Urinary bladder (tissue), 3 donors: ENCODE measurements at regions not wholly inside any gene's neighbourhood (a gene's known extent, or its start where the extent isn't known, plus 50 kb on each side); places are given as distances from the start of the nearest gene placed in this dataset.
"Not testable (repeated sequence)": the region's sequence is repeated elsewhere in the genome, so short reads cannot be mapped to it uniquely, and the experiment has no call there.

ENCODE experiments used
- DNase-seq: peaks from one replicate; pipeline ENCODE4 v3.0.0-alpha.2; 2015; ENCODE audit errors: extremely low spot score
- H3K27ac ChIP-seq: one replicate; pipeline ENCODE4 v1.5.1; 2013; ENCODE audit warnings: low read depth, mild to moderate bottlenecking, moderate library complexity
- H3K36me3 ChIP-seq: one replicate; pipeline ENCODE4 v1.6.1; 2013; ENCODE audit warnings: mild to moderate bottlenecking, moderate library complexity; ENCODE audit not compliant: insufficient read depth
- H3K4me1 ChIP-seq: one replicate; pipeline ENCODE4 v1.6.1; 2013; ENCODE audit warnings: mild to moderate bottlenecking, moderate library complexity; ENCODE audit not compliant: insufficient read depth
- H3K4me3 ChIP-seq: one replicate; pipeline ENCODE4 v1.5.1; 2013; ENCODE audit warnings: low read depth, low read length
- WGBS: extraction: QIAGEN DNeasy Blood & Tissue Kit; methylation state at CpG from one replicate; pipeline ENCODE4 v1.1.7; 2013; 5-methylcytosine and 5-hydroxymethylcytosine counted together
- donor health status: healthy with polysubstance abuse.
- donor health status: healthy.

DNA sequence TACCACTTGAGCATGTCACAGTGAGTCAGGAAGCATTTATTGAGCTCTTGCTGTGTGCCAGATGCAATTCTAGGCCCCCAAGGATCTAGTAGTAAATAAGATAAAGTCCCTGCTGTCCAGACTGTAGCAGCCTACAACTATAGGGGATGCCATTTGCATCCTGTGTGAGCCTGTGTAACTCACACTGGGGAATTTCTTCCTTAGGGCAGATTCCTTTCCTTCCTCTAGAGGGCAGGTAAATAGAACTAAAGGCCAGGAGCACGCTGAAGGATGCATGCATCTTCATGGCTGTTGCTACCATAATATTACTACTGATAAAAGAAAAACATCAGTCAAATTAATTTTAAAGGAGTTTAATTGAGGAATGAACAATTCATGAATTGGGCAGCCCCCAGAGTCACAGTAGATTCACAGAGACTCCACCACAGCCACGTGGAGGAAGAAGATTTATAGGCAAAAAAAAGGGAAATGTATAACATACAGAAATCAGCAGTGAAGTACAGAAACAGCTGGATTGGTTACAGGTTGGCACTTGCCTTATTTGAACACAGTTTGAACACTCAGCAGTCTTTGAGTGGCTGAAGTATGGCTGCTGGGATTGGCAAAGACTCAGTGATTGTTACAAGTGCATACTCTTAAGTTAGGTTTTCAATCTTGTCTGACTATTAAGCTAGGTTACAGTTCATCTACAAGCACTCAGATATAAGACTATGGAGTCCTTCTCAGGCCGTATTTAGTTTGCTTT lies 98.9 kb downstream of the ACTL7B start:
- Histone ChIP-seq H3K4me3 (no peak overlapping the region), H3K27ac (no peak overlapping the region), H3K36me3 (no peaks in the 10 kb centered on the region), H3K4me1 (no peaks in the 10 kb centered on the region)
- 55% methylated on average over 3 of the region's 3 CpGs for WGBS
- no peak for DNase-seq

DNA sequence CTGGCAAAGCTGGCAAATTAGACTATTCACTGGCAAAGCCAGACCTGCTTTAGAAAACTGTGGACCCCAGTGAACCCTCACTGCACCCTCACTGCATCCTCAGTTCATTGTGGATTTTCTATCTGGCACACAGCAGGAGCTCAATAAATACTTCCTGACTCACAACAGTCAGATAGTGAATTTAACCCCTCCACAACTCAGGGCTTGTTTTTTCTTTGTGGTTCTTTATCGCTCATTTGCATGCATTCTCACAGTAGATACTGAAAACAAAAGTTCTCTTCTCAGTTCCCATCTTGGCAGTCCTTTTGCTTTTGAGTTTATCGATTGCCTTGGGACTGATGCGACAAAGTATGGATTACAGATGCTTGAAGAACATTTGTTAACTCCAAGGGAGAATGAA lies 99.8 kb downstream of the ACTL7B start:
- no peak overlapping the region for H3K27ac ChIP-seq
- no peaks in the 10 kb centered on the region for H3K4me1 ChIP-seq
- H3K36me3 ChIP-seq, result no peaks in the 10 kb centered on the region
- no peak overlapping the region for H3K4me3 ChIP-seq
- 81% methylated on average over 3 of the region's 3 CpGs for WGBS
- DNase-seq, result no peak

DNA sequence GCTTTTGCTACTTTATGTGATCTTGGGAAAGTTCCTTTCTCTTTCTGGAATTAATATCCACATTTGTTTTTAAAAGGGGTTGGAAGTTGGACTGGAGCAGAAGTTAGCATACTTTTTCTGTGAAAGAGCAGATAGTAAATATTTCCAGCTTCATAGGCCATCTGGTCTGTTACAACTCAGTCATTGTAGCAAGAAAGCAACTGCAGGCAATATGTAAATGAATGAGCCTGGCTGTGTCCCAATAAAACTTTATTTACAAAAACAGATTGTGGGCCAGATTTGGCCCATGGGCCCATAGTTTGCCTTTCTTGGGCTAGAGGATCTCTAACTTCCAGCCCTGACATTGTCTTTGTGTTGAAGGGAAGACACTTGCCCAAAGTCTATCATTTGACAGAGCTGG lies 104.4 kb downstream of the ACTL7B start:
- H3K36me3 ChIP-seq, result no peaks in the 10 kb centered on the region
- no peak overlapping the region for H3K27ac ChIP-seq
- DNase-seq, result no peak

DNA sequence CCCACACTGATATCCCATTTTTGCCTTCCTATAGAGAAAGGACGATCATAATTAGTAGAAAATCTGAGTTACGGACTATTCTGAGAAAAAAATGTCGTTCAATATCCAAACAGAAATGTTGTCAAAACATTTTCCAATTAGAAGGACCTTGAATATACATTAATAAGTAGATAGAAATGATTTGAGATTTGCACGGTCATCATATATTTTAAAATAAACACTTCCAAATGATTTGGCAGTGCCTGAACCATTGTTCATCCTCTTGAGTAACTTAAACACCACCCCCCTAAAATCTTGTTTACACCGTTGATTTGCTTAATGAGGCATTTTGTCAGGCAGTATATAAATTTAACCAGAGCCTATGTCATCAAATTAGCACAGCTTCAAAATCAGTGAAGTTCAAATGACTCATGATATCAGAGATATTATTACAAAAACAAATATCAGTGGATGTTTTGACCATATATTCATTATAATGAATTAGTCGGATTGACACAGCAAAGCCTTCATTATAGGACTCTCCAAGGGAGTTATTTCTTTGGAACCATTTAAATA lies 105.0 kb downstream of the ACTL7B start:
- WGBS, result 77% methylated on average over 6 of the region's 6 CpGs
- Histone ChIP-seq H3K4me1 (no peaks in the 10 kb centered on the region), H3K27ac (no peak overlapping the region), H3K36me3 (no peaks in the 10 kb centered on the region), H3K4me3 (no peak overlapping the region)
- no peak for DNase-seq

More for the DNA sequence above, 104.4 kb downstream of the ACTL7B start:
- Histone ChIP-seq H3K4me1 (no peaks in the 10 kb centered on the region), H3K4me3 (no peak overlapping the region)

DNA sequence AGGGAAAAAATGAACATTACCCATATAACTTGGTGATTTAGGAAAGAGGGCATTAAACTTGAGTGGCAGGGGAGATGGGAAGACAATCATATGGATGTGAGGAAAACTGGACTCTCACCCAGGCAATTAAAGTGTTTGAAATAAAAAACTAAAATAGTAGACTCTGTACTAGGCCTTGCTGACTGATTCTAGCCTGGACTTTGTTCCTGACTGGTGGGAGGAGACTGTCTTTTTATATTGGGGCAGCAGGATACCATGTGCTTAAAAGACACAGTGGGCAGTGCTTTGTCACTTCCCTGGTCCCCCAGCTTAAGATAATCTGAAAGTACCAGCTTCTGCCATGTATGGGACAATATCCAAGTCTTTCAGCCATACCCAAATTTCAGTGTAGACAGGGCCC lies 107.0 kb downstream of the ACTL7B start:
- H3K27ac ChIP-seq, result no peak overlapping the region

DNA sequence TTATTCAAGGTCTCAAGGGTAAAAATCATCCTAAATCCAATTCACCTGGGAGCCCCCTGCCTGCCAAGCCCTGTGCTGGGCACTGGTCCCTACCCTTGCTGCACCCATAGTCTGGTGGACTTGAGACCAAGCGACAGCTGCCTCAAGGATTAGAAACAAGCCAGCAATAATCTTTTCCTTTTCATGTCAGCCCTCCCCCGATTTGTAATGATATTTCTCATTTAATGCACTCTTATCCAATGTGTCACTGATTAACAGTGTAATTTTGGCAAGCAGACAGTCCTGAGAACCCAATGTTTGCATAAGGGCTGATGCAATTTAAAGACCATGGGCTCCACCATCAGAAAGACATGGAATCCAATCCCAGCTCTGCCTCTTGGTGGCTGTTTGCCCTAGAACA lies 108.9 kb downstream of the ACTL7B start:
- H3K36me3 ChIP-seq, result no peaks in the 10 kb centered on the region
- WGBS, result 73% methylated on average over 2 of the region's 2 CpGs
- no peak overlapping the region for H3K27ac ChIP-seq
- H3K4me3 ChIP-seq, result no peak overlapping the region
- DNase-seq, result no peak
- H3K4me1 ChIP-seq, result no peaks in the 10 kb centered on the region

More for the DNA sequence above, 107.0 kb downstream of the ACTL7B start:
- DNase-seq, result no peak
- no peaks in the 10 kb centered on the region for H3K4me1 ChIP-seq
- no peaks in the 10 kb centered on the region for H3K36me3 ChIP-seq
- H3K4me3 ChIP-seq, result no peak overlapping the region

DNA sequence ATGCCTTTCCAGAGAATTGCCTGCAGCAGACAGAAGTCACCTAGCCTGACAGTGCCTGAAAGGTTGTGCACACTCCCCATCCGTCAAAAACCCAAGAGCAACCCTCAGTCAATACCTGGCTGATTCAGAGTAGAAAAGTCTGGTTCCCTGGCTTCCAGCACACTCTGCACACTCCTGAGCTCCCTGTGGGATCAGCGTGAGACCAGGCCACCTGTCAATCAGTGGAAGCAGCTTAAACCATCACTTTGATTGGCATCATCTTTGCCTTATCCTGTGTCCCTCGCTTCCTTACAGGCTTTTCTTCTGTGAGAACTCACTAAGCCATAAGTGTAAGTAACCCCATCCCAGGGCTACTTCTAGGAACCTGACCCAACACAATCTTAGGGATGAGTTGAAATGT lies 109.8 kb downstream of the ACTL7B start:
- no peak for DNase-seq
- Histone ChIP-seq H3K27ac (no peak overlapping the region), H3K4me1 (no peaks in the 10 kb centered on the region), H3K36me3 (no peaks in the 10 kb centered on the region), H3K4me3 (no peak overlapping the region)
- WGBS, result 61% methylated on average over 3 of the region's 3 CpGs

DNA sequence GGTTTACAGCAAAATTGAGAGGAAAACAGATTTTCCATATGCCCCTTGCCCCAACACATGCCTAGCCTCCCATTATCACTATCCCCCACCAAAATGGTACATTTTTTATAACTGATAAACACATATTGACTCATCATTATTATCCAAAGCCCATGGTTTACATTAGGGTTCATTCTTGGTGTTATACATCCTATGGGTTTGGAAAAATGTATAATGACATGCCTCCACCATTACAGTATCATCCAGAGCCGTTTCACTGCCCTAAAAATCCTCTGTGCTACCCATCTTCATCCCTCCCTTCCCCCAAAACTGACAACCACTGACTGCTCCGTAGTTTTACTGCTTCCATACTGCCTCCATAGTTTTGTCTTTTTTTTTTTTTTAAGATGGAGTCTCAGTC lies 111.1 kb downstream of the ACTL7B start:
- 81% methylated on average over 2 of the region's 2 CpGs for WGBS
- no peaks in the 10 kb centered on the region for H3K4me1 ChIP-seq
- H3K4me3 ChIP-seq, result no peak overlapping the region
- DNase-seq, result no peak
- H3K36me3 ChIP-seq, result no peaks in the 10 kb centered on the region
- H3K27ac ChIP-seq, result no peak overlapping the region

DNA sequence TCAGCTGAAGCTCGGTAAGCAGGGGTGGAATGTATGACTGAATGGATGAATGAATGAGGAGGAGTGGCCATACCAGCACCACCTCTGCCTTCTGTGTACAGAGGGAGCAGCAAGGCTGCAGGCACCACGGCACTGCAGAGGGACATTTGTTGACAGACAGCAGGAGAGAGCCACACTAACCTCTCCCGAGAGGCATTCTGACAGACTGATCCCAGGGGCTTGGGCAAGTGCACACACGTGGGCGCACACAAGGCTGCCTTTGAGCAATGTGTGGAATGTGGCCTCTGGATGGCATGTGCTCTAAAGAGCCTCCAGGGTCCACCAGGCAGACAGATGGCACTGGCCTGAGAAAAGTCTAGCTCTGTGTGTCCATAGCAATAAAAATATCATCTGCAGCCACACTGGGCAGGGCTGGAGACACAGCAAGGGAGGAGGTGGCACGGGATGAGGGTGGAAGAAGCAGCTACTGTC lies 111.8 kb downstream of the ACTL7B start:
- Histone ChIP-seq H3K4me1 (no peaks in the 10 kb centered on the region), H3K27ac (no peak overlapping the region), H3K36me3 (no peaks in the 10 kb centered on the region), H3K4me3 (no peak overlapping the region)
- no peak for DNase-seq
- WGBS, result 51% methylated on average over 6 of the region's 6 CpGs

DNA sequence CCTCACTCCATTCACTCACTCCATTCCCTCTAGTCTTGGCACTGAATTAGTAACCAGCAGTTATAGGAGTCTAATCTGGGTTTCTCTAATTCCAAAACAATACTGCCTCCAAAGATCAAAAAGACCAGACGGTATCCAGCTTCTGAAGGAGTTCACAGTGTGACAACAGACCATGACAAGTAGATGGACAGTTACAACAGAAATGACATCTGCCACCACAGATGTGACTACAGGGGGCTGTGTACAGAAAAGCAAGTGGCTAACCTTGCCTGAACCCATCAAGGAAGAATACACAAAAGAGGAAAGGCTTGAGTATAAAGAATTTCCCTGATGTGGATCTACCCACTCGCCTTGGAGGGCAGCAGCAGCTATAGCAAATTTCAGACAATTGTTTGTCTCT lies 112.4 kb downstream of the ACTL7B start:
- Histone ChIP-seq H3K4me1 (no peaks in the 10 kb centered on the region), H3K36me3 (no peaks in the 10 kb centered on the region), H3K4me3 (no peak overlapping the region), H3K27ac (no peak overlapping the region)
- no peak for DNase-seq
- WGBS, result 78% methylated on average over 2 of the region's 2 CpGs

DNA sequence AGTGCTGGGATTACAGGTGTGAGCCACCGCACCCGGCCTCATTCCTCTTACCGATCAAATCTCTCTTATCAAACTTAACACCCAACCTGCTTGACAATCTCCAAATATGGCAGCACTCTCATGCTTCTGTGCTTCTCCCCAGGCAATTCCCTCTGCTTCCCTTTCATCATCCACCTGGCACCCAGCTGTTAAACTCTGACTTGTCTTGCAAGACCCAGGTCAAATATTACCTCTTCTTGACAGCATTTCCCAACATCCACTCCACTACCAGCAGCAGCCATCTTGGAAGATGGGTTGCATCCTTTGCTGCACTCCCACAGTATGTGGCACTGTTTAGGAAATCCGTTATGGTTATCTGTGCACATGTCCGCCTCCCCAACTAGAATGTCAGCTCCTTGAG lies 113.6 kb downstream of the ACTL7B start:
- Histone ChIP-seq H3K27ac (no peak overlapping the region), H3K4me3 (no peak overlapping the region), H3K36me3 (no peaks in the 10 kb centered on the region), H3K4me1 (no peaks in the 10 kb centered on the region)
- WGBS, result 88% methylated on average over 5 of the region's 5 CpGs
- no peak for DNase-seq

DNA sequence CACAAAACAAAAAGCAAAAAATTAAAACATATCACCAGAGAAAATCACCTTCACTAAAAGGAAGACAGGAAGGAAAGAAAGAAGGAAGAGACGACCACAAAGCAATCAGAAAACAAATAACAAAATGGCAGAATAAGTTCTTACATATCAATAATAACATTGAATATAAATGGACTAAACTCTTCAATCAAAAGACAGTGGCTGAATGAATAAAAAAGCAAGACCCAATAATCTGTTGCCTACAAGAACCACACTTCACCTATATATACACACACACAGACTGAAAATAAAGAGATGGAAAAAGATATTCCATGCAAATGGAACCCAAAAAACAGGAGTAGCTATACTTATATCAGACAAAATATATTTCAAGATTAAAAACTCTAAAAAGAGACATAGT lies 124.5 kb downstream of the ACTL7B start:
- not testable (repeated sequence) for H3K4me3 ChIP-seq, H3K36me3 ChIP-seq, H3K4me1 ChIP-seq, H3K27ac ChIP-seq, DNase-seq
- 59% methylated on average over 1 of the region's 1 CpG for WGBS

DNA sequence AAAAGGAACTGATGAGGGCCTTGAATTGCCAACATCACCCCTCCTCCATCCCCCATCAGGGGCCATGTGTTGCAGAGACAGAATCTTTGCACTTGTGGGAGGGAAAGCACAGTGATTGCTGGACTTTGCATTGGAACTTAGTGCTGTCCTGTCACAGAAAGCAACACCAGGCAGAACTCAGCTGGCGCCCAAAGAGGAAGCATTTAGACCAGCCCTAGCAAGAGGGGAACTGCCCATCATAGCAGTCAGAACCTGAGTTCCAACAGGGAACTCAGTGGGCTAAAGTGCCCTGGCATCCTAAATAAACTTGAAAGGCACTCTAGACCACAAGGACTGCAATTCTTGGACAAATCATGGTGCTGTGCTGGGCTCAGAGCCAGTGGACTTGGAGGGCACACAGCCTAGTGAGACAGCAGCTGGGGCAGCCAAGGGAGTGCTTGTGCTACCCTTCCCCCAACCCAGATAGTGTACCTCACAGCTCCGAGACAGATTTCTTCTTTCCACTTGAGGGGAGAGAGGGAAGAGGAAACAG lies 128.1 kb downstream of the ACTL7B start:
- Histone ChIP-seq H3K36me3 (no peaks in the 10 kb centered on the region), H3K4me3 (no peak overlapping the region), H3K4me1 (no peaks in the 10 kb centered on the region), H3K27ac (no peak overlapping the region)
- DNase-seq, result no peak
- 51% methylated on average over 2 of the region's 2 CpGs for WGBS

DNA sequence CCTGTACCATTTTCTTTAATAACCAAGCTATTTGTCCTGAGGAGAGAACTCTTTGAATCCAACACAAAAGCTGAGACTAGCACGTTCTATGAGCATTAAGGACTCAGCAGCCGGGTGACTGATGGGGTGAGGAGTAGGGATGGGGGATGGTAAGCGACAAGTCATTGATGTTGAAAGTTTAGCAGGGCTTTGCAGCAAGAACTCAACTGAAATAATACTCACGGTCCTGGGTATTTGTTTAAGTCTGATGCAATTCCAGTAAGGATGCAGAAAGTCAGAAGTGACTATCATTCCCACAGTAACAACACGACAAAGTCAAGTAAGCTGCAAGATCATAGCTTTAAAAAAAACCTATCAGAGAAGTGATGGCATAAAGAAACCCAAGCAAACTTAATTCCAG lies 131.1 kb downstream of the ACTL7B start:
- no peak overlapping the region for H3K27ac ChIP-seq
- 74% methylated on average over 5 of the region's 5 CpGs for WGBS
- H3K36me3 ChIP-seq, result no peaks in the 10 kb centered on the region
- DNase-seq, result no peak
- H3K4me3 ChIP-seq, result no peak overlapping the region
- H3K4me1 ChIP-seq, result no peaks in the 10 kb centered on the region
